ENCODE measurements at regions not wholly inside any gene's neighbourhood (a gene's known extent, or its start where the extent isn't known, plus 50 kb on each side); places are given as distances from the start of the nearest gene placed in this dataset.

GRCh38 chr12:116331876-116332275 lies 54.4 kb upstream of the MED13L start:
- TF ChIP-seq REST (IDR thresholded peaks at IDR 0.05; ENCODE audit: insufficient read depth in 1 of 2, low read depth in 2 of 2, low read length in 2 of 2) (no peak), SIN3A (IDR thresholded peaks at IDR 0.05; ENCODE audit: borderline replicate concordance, insufficient read depth, low read length) (no peak), TAF1 (IDR thresholded peaks at IDR 0.05; ENCODE audit: borderline replicate concordance, insufficient read depth, low read length) (no peak), FOXP2 (optimal IDR thresholded peaks at IDR 0.05; ENCODE audit: borderline replicate concordance, extremely low read depth, extremely low read length, insufficient read depth) (no peak), POLR2AphosphoS5 (IDR thresholded peaks at IDR 0.05; ENCODE audit: low read depth, low read length) (no peak)

GRCh38 chr12:116332705-116333380 lies 55.4 kb upstream of the MED13L start:
- TF ChIP-seq POLR2AphosphoS5 (IDR thresholded peaks at IDR 0.05; ENCODE audit: low read depth, low read length) (no peak), SIN3A (IDR thresholded peaks at IDR 0.05; ENCODE audit: borderline replicate concordance, insufficient read depth, low read length) (no peak), TAF1 (IDR thresholded peaks at IDR 0.05; ENCODE audit: borderline replicate concordance, insufficient read depth, low read length) (no peak), REST (IDR thresholded peaks at IDR 0.05; ENCODE audit: insufficient read depth in 1 of 2, low read depth in 2 of 2, low read length in 2 of 2) (no peak), FOXP2 (optimal IDR thresholded peaks at IDR 0.05; ENCODE audit: borderline replicate concordance, extremely low read depth, extremely low read length, insufficient read depth) (no peak)

- TF ChIP-seq FOXP2 (optimal IDR thresholded peaks at IDR 0.05; ENCODE audit: borderline replicate concordance, extremely low read depth, extremely low read length, insufficient read depth) (no peak), TAF1 (IDR thresholded peaks at IDR 0.05; ENCODE audit: borderline replicate concordance, insufficient read depth, low read length) (no peak), REST (IDR thresholded peaks at IDR 0.05; ENCODE audit: insufficient read depth in 1 of 2, low read depth in 2 of 2, low read length in 2 of 2) (no peak), POLR2AphosphoS5 (IDR thresholded peaks at IDR 0.05; ENCODE audit: low read depth, low read length) (no peak), SIN3A (IDR thresholded peaks at IDR 0.05; ENCODE audit: borderline replicate concordance, insufficient read depth, low read length) (no peak)
Measured at GRCh38 chr12:116333402-116333801, 55.9 kb upstream of the MED13L start.

- TF ChIP-seq REST (IDR thresholded peaks at IDR 0.05; ENCODE audit: insufficient read depth in 1 of 2, low read depth in 2 of 2, low read length in 2 of 2) (no peak), FOXP2 (optimal IDR thresholded peaks at IDR 0.05; ENCODE audit: borderline replicate concordance, extremely low read depth, extremely low read length, insufficient read depth) (no peak), POLR2AphosphoS5 (IDR thresholded peaks at IDR 0.05; ENCODE audit: low read depth, low read length) (no peak), SIN3A (IDR thresholded peaks at IDR 0.05; ENCODE audit: borderline replicate concordance, insufficient read depth, low read length) (no peak), TAF1 (IDR thresholded peaks at IDR 0.05; ENCODE audit: borderline replicate concordance, insufficient read depth, low read length) (no peak)
Measured at GRCh38 chr12:116336542-116337065, 59.1 kb upstream of the MED13L start.

Measured in PFSK-1 (cell line).